ENCODE measurements at regions not wholly inside any gene's neighbourhood (a gene's known extent, or its start where the extent isn't known, plus 50 kb on each side); places are given as distances from the start of the nearest gene placed in this dataset.

DNA sequence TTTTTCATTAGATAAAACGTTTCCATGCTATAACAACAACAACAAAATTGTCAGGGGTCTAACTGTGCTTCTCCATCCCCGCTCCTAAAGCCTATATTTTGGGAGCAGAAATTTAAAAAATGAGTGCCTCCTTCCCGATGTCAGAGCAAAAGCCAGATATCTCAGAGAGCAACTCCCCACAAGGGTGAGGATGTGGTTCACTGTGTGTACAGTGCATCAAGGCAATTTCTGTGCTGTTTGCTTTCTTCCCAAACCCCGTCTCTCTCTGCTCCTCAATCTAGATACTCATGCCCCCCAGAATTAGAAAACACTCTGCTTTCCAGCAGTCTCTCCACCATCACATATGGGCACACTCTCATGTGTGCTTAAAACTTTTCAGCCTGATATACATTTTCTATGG, 76.7 kb upstream of the MBNL1 start:
- ATAC-seq (no peak), DNase-seq (ENCODE audit: low read depth, low spot score) (no peak)
- H3K27ac ChIP-seq (ENCODE audit: low read length) = no peak overlapping the region
- H3K9me3 ChIP-seq (ENCODE audit: control insufficient read depth, insufficient read depth, low read depth, low read length) = no peaks in the 10 kb centered on the region
- 0 out of 2 replicates have a peak, but pooled peaks cover 5% of the 10 kb centered on the region for H3K4me1 ChIP-seq (ENCODE audit: control insufficient read depth, insufficient read depth, low read length)
- TF ChIP-seq POLR2AphosphoS5 (IDR thresholded peaks at IDR 0.05; ENCODE audit: low read depth, low read length) (no peak), TCF7L2 (IDR thresholded peaks at IDR 0.05; ENCODE audit: low read depth, low read length) (no peak), SIN3A (IDR thresholded peaks at IDR 0.05; ENCODE audit: borderline replicate concordance, insufficient read depth, low read depth, low read length) (no peak)
- TF ChIP-seq, protein P1, sequence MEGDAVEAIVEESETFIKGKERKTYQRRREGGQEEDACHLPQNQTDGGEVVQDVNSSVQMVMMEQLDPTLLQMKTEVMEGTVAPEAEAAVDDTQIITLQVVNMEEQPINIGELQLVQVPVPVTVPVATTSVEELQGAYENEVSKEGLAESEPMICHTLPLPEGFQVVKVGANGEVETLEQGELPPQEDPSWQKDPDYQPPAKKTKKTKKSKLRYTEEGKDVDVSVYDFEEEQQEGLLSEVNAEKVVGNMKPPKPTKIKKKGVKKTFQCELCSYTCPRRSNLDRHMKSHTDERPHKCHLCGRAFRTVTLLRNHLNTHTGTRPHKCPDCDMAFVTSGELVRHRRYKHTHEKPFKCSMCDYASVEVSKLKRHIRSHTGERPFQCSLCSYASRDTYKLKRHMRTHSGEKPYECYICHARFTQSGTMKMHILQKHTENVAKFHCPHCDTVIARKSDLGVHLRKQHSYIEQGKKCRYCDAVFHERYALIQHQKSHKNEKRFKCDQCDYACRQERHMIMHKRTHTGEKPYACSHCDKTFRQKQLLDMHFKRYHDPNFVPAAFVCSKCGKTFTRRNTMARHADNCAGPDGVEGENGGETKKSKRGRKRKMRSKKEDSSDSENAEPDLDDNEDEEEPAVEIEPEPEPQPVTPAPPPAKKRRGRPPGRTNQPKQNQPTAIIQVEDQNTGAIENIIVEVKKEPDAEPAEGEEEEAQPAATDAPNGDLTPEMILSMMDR (IDR thresholded peaks at IDR 0.05) = no peak
- TF ChIP-seq, protein P2, sequence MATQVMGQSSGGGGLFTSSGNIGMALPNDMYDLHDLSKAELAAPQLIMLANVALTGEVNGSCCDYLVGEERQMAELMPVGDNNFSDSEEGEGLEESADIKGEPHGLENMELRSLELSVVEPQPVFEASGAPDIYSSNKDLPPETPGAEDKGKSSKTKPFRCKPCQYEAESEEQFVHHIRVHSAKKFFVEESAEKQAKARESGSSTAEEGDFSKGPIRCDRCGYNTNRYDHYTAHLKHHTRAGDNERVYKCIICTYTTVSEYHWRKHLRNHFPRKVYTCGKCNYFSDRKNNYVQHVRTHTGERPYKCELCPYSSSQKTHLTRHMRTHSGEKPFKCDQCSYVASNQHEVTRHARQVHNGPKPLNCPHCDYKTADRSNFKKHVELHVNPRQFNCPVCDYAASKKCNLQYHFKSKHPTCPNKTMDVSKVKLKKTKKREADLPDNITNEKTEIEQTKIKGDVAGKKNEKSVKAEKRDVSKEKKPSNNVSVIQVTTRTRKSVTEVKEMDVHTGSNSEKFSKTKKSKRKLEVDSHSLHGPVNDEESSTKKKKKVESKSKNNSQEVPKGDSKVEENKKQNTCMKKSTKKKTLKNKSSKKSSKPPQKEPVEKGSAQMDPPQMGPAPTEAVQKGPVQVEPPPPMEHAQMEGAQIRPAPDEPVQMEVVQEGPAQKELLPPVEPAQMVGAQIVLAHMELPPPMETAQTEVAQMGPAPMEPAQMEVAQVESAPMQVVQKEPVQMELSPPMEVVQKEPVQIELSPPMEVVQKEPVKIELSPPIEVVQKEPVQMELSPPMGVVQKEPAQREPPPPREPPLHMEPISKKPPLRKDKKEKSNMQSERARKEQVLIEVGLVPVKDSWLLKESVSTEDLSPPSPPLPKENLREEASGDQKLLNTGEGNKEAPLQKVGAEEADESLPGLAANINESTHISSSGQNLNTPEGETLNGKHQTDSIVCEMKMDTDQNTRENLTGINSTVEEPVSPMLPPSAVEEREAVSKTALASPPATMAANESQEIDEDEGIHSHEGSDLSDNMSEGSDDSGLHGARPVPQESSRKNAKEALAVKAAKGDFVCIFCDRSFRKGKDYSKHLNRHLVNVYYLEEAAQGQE (IDR thresholded peaks at IDR 0.05; ENCODE audit: insufficient read depth in 1 of 2, low read depth in 2 of 2, low read length in 1 of 2) = no peak
- H3K27me3 ChIP-seq (ENCODE audit: control insufficient read depth, insufficient read depth, low read length) = no peaks in the 10 kb centered on the region
- no peaks in the 10 kb centered on the region for H3K36me3 ChIP-seq (ENCODE audit: control insufficient read depth, insufficient read depth, low read length)
- in situ Hi-C loops (cut with HindIII; ENCODE audit: low pct_unique_long_range_greater_than_20kb, low sequenced_read_pairs) = no loop called here
- H3K4me3 ChIP-seq (ENCODE audit: low read depth in 2 of 2, low read length in 2 of 2) = no peak overlapping the region
- ChIA-PET CTCF (interaction anchor here (0.7 kb wide), 1 partner anchor 254 kb away, joined by 3 read pairs; no protein-coding TSS in a partner anchor), POLR2A (no interaction called here)
- intact Hi-C loops (cut with micrococcal nuclease; ENCODE audit: unreplicated experiment) = no loop called here
- no TSS peak for BruUV-seq (replicated peaks)

DNA sequence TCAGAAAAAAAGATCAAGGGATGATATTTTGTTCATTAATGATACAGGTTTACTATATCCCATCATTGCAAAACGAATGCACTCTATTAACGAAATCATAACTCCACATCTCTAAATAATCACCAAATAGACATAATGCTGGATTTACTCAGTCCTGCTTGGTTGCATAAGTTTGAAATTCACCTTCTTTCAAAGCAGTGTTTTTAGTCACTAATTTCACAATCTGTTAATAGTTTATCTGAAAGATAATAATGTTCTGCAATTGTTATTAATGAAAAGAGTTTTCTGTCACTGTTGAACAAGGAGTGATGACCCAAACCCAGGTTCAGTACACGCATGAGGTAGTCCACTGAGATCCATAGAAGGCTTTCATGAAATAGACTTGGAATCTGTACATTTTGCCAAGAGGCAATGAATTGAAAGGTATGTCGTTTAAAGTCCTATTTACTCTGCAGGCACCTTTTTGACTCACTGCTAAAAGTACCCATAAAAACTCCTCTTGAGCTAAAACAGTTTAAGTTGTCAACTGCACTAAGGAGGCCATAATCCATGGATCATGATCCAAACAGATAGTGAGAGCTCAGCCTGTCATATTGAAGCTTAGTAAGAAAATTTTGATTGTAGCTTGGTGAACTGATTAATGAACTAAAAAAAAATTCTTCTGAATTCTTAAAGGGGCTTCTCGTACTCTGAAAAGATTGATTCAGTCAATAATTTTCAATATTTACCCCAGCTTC, 75.6 kb upstream of the MBNL1 start:
- intact Hi-C loops (cut with micrococcal nuclease; ENCODE audit: unreplicated experiment) = no loop called here
- POLR2A ChIA-PET = no interaction called here
- peak overlapping the region; percentile 40; the same call in 1 of the 2 replicates for H3K27ac ChIP-seq (ENCODE audit: low read length)

More for the DNA sequence above, 75.6 kb upstream of the MBNL1 start:
- Histone ChIP-seq H3K4me3 (ENCODE audit: low read depth in 2 of 2, low read length in 2 of 2) (peak overlapping the region; percentile 43 to 67), H3K4me1 (ENCODE audit: control insufficient read depth, insufficient read depth, low read length) (0 out of 2 replicates have a peak, but pooled peaks cover 5% of the 10 kb centered on the region), H3K27me3 (ENCODE audit: control insufficient read depth, insufficient read depth, low read length) (no peaks in the 10 kb centered on the region), H3K36me3 (ENCODE audit: control insufficient read depth, insufficient read depth, low read length) (no peaks in the 10 kb centered on the region), H3K9me3 (ENCODE audit: control insufficient read depth, insufficient read depth, low read depth, low read length) (no peaks in the 10 kb centered on the region)
- CTCF ChIA-PET = no interaction called here
- TF ChIP-seq, protein P2 (IDR thresholded peaks at IDR 0.05; ENCODE audit: insufficient read depth in 1 of 2, low read depth in 2 of 2, low read length in 1 of 2) = no peak
- TF ChIP-seq, protein P1 (IDR thresholded peaks at IDR 0.05) = no peak
- DNase-seq (ENCODE audit: low read depth, low spot score) (no peak), ATAC-seq (peak; percentile 70)
- in situ Hi-C loops (cut with HindIII; ENCODE audit: low pct_unique_long_range_greater_than_20kb, low sequenced_read_pairs) = no loop called here
- no TSS peak for BruUV-seq (replicated peaks)
